ENCODE measurements at regions not wholly inside any gene's neighbourhood (a gene's known extent, or its start where the extent isn't known, plus 50 kb on each side); places are given as distances from the start of the nearest gene placed in this dataset.

GRCh38 chr11:80451105-80451504, 1010.3 kb upstream of the TENM4 start (continued):
- no peak for TF ChIP-seq BCL11A (IDR thresholded peaks at IDR 0.05; ENCODE audit: low read depth in 2 of 2, low read length in 2 of 2)
- TF ChIP-seq CHD1 (IDR thresholded peaks at IDR 0.05; ENCODE audit: low read depth, low read length) = no peak
- TF ChIP-seq HDAC2 (IDR thresholded peaks at IDR 0.05; ENCODE audit: borderline replicate concordance in 1 of 2, low read depth in 2 of 2, low read length in 2 of 2) = no peak
- no peak for TF ChIP-seq KDM4A (IDR thresholded peaks at IDR 0.05; ENCODE audit: low read depth, low read length, severe bottlenecking)

Measured in H1 (cell line).